ENCODE measurements at regions not wholly inside any gene's neighbourhood (a gene's known extent, or its start where the extent isn't known, plus 50 kb on each side); places are given as distances from the start of the nearest gene placed in this dataset.

DNA sequence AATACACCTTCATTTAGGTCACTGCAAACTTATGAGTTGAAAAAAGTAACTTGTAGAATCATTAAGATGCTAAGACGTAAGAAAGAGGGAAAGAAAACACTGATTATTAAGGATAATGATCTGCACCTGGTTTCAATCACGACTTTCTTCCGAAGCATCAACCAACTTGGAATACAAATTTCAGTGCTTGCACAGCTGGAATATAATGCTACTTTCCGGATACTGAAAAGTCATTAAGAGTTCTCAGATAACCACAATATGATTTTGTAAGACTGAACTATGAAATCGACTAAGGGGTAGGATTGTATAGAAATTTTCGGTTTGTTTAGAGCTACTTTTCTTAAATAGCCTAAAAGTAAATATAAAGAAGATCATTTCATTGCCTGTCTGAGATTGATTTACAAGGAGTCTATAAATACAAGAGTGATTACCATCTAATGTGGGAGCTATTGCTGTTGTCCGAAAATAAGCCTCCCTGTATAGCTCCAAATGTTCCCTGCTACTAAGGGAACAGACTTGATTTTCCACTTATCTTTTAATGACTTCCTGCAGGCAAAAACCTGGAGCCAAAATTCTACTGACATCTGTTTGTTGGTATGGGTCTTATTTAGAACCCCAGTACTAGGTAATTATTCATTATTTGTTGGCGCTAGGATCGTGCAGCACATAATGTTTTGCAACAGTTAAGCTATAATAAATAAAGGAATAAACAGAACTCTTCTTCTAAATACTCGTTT is 673.3 kb downstream of the KCNT2 start:
- H3K36me3 Mint-ChIP-seq (ENCODE audit: low read depth), result no peaks in the 10 kb centered on the region
- no peak overlapping the region for H3K4me3 Mint-ChIP-seq
- H3K4me1 Mint-ChIP-seq (ENCODE audit: low read depth), result no peaks in the 10 kb centered on the region
- H3K27me3 Mint-ChIP-seq (ENCODE audit: insufficient read depth), result no peaks in the 10 kb centered on the region
- H3K9me3 Mint-ChIP-seq, result no peaks in the 10 kb centered on the region; the same call in 1 of the 2 replicates
- TF ChIP-seq, protein P1, sequence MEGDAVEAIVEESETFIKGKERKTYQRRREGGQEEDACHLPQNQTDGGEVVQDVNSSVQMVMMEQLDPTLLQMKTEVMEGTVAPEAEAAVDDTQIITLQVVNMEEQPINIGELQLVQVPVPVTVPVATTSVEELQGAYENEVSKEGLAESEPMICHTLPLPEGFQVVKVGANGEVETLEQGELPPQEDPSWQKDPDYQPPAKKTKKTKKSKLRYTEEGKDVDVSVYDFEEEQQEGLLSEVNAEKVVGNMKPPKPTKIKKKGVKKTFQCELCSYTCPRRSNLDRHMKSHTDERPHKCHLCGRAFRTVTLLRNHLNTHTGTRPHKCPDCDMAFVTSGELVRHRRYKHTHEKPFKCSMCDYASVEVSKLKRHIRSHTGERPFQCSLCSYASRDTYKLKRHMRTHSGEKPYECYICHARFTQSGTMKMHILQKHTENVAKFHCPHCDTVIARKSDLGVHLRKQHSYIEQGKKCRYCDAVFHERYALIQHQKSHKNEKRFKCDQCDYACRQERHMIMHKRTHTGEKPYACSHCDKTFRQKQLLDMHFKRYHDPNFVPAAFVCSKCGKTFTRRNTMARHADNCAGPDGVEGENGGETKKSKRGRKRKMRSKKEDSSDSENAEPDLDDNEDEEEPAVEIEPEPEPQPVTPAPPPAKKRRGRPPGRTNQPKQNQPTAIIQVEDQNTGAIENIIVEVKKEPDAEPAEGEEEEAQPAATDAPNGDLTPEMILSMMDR (IDR thresholded peaks at IDR 0.05), result no peak
- no peak overlapping the region for H3K27ac Mint-ChIP-seq
- DNase-seq, result no peak

DNA sequence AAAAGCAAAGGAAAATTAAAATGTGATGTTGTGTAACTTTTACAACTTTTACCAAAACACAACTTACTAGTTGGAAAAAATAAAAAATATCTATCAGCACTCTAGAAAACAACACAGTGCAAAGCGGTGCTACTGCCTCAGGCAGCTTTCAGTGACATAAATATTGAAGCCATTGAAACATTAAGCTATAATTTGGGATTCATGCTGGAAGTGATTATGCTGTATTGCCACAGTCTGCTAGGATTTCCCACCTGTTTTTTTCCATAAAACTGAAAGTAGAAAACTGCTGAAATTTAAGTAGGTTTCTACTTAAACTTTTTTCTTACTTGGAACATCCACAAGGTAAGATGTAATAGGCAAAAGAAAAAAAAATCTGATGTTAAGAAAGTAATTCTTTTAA is 674.4 kb downstream of the KCNT2 start:
- H3K36me3 Mint-ChIP-seq (ENCODE audit: low read depth), result no peaks in the 10 kb centered on the region
- no peaks in the 10 kb centered on the region for H3K27me3 Mint-ChIP-seq (ENCODE audit: insufficient read depth)
- no peak overlapping the region for H3K4me3 Mint-ChIP-seq
- H3K9me3 Mint-ChIP-seq, result no peaks in the 10 kb centered on the region; the same call in 1 of the 2 replicates
- TF ChIP-seq, protein P1 (IDR thresholded peaks at IDR 0.05), result no peak
- H3K4me1 Mint-ChIP-seq (ENCODE audit: low read depth), result no peaks in the 10 kb centered on the region
- DNase-seq, result no peak
- no peak overlapping the region for H3K27ac Mint-ChIP-seq

DNA sequence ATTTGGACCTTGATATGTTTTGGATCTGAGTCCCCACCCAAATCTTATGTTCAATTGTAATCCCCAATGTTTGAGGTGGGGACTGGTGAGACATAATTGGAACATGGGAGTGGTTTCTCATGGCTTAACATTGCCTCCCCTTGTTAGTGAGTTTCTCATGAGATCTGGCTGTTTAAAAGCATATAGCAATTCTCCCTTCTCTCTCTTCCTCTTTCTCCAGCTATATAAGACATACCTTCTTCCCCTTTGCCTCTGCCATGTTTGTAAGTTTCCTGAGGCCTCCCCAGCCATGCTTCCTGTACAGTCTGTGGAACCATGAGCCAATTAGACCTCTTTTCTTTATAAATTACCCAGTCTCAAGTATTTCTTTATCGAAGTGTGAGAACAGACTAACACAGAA is 692.4 kb downstream of the KCNT2 start:
- Mint-ChIP-seq H3K36me3 (ENCODE audit: low read depth) (peaks cover 9% of the 10 kb centered on the region; the same call in 1 of the 2 replicates), H3K4me1 (ENCODE audit: low read depth) (no peaks in the 10 kb centered on the region), H3K9me3 (peaks cover 12% of the 10 kb centered on the region), H3K4me3 (no peak overlapping the region), H3K27me3 (ENCODE audit: insufficient read depth) (no peaks in the 10 kb centered on the region), H3K27ac (no peak overlapping the region)
- DNase-seq, result no peak
- TF ChIP-seq, protein P1 (IDR thresholded peaks at IDR 0.05), result no peak

DNA sequence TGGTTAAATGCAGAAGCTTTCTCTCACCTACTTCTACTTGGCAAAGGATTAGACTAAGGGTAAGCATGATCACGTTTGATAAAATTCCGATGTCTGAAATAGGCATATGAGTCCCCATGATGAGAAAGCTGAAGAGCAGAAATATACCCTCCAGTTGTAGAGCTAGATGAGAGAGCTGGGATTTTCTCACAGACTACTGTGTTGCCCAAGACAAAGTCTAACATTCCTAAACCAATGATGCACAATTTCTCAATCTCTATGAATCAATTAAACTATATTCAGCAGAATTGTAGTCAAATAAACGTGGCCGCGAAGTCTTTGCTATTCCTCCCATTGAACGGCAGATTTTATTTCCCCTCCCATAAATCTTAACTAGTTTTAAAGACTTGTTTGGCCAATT is 699.2 kb downstream of the KCNT2 start:
- Mint-ChIP-seq H3K27me3 (ENCODE audit: insufficient read depth) (no peaks in the 10 kb centered on the region), H3K4me3 (no peak overlapping the region), H3K27ac (no peak overlapping the region), H3K9me3 (no peaks in the 10 kb centered on the region; the same call in 1 of the 2 replicates), H3K36me3 (ENCODE audit: low read depth) (no peaks in the 10 kb centered on the region), H3K4me1 (ENCODE audit: low read depth) (peaks cover 12% of the 10 kb centered on the region; the same call in 1 of the 2 replicates)
- TF ChIP-seq, protein P1 (IDR thresholded peaks at IDR 0.05), result no peak
- no peak for DNase-seq

DNA sequence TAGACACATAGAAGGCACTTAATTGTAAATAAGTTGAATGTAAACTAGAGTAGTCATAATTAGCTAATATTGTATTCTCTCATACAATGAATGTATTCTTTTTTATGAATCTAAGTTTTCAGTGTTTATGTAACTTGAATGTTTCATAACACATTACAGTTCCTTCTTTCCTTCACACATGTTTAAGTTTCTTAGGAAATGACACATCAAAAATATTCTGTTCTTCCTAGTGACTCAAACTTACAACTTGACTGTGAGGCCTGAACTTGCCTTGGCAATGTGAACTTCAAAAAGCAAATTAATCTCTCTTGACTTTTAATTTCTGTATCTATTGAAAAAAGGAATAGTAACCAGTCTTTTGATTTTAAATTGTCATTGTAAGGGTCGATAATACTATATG is 700.1 kb downstream of the KCNT2 start:
- peak; percentile 25 for DNase-seq
- no peaks in the 10 kb centered on the region; the same call in 1 of the 2 replicates for H3K9me3 Mint-ChIP-seq
- TF ChIP-seq, protein P1 (IDR thresholded peaks at IDR 0.05), result no peak
- no peak overlapping the region for H3K27ac Mint-ChIP-seq
- no peak overlapping the region for H3K4me3 Mint-ChIP-seq
- no peaks in the 10 kb centered on the region for H3K27me3 Mint-ChIP-seq (ENCODE audit: insufficient read depth)
- H3K4me1 Mint-ChIP-seq (ENCODE audit: low read depth), result peaks cover 12% of the 10 kb centered on the region; the same call in 1 of the 2 replicates
- no peaks in the 10 kb centered on the region for H3K36me3 Mint-ChIP-seq (ENCODE audit: low read depth)
